ENCODE measurements at regions not wholly inside any gene's neighbourhood (a gene's known extent, or its start where the extent isn't known, plus 50 kb on each side); places are given as distances from the start of the nearest gene placed in this dataset.

DNA sequence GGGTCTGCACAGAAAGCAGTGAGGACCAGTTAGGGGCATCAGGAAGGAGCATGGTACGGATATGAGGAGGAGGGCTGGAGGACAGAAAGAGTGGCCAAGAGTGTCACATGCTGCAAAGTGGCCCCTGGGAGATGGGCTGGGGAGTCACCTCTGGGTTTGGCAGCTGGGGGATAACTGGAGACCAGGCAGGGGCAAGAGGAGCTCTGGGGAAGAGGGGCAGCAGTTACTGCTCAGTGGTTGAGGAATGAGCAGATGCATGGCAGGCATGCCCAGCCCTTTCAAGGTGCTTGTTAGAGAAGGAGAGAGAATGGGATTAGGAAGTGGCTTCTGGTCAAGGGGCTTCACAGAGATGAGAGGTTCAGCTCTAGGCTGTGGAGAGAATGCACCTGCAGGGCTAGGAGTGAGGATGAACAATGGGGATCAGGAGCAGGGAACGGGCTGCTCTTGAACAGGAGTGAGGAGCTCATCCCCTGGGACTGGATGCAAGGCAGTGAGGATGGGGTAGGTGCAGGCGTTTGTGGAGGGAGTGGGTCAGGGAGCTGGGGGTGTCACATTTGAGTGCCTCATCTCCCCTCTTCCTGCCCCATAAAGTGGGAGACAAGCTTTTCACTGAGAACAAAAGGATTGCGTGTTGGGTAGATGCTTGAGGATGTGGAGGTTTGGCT is 127.5 kb downstream of the PAPOLA start:
- TF ChIP-seq, protein P1, sequence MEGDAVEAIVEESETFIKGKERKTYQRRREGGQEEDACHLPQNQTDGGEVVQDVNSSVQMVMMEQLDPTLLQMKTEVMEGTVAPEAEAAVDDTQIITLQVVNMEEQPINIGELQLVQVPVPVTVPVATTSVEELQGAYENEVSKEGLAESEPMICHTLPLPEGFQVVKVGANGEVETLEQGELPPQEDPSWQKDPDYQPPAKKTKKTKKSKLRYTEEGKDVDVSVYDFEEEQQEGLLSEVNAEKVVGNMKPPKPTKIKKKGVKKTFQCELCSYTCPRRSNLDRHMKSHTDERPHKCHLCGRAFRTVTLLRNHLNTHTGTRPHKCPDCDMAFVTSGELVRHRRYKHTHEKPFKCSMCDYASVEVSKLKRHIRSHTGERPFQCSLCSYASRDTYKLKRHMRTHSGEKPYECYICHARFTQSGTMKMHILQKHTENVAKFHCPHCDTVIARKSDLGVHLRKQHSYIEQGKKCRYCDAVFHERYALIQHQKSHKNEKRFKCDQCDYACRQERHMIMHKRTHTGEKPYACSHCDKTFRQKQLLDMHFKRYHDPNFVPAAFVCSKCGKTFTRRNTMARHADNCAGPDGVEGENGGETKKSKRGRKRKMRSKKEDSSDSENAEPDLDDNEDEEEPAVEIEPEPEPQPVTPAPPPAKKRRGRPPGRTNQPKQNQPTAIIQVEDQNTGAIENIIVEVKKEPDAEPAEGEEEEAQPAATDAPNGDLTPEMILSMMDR (IDR thresholded peaks at IDR 0.05), result no peak
- Histone ChIP-seq H3K36me3 (no peaks in the 10 kb centered on the region), H3K4me1 (no peaks in the 10 kb centered on the region), H3K9me3 (no peaks in the 10 kb centered on the region), H3K27ac (no peak overlapping the region), H3K27me3 (no peaks in the 10 kb centered on the region), H3K4me3 (no peak overlapping the region)
- intact Hi-C loops (cut with DNase I), result no loop called here
- no peak for DNase-seq (ENCODE audit: low spot score in 2 of 2)

DNA sequence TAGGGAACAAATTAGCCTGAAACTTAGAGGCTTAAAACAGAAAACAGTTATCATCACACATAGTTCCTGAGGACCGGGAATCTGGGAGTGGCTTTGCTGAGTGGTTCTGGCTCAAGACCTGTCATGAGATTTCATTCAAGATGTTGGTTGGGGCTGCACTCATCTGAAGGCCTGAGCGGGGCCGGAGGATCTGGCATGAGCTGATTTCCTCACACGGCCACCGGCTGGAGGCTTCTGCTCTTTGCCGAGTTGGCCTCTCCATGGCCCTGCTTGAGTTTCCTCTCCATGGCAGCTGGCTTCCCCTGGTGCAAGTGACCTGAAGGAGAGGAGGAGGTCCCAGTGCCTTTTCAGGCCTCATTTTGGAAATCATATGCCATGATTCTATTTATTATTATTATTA is 128.1 kb downstream of the PAPOLA start:
- no peak overlapping the region for H3K27ac ChIP-seq
- intact Hi-C loops (cut with DNase I), result no loop called here
- no peaks in the 10 kb centered on the region for H3K9me3 ChIP-seq
- no peaks in the 10 kb centered on the region for H3K4me1 ChIP-seq
- no peaks in the 10 kb centered on the region for H3K27me3 ChIP-seq
- H3K4me3 ChIP-seq, result no peak overlapping the region
- TF ChIP-seq, protein P1 (IDR thresholded peaks at IDR 0.05), result no peak
- no peak for DNase-seq (ENCODE audit: low spot score in 2 of 2)
- H3K36me3 ChIP-seq, result no peaks in the 10 kb centered on the region

DNA sequence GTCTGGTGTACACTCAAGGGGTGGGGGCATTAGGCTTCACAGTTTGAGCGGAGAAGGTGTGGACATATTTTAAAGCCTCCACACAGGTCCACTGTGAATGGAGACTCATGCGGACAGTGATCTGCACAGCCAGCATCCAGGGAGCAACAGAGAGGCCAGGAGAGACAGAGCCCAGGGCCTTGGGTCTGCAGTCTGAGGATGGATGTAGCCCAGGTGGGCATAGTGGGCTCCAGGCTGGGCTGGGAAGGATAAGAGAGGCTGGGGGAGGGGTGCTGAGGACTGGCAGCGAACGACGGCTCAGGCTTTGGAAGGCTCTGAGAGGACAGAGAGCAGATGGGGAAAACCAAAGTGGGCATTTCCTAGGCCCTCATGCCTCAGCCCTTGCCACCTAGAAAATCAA is 128.8 kb downstream of the PAPOLA start:
- H3K4me3 ChIP-seq, result no peak overlapping the region
- H3K36me3 ChIP-seq, result no peaks in the 10 kb centered on the region
- DNase-seq (ENCODE audit: low spot score in 2 of 2), result no peak
- no peak overlapping the region for H3K27ac ChIP-seq
- H3K9me3 ChIP-seq, result no peaks in the 10 kb centered on the region
- no peaks in the 10 kb centered on the region for H3K4me1 ChIP-seq
- H3K27me3 ChIP-seq, result no peaks in the 10 kb centered on the region
- TF ChIP-seq, protein P1 (IDR thresholded peaks at IDR 0.05), result no peak
- intact Hi-C loops (cut with DNase I), result no loop called here

DNA sequence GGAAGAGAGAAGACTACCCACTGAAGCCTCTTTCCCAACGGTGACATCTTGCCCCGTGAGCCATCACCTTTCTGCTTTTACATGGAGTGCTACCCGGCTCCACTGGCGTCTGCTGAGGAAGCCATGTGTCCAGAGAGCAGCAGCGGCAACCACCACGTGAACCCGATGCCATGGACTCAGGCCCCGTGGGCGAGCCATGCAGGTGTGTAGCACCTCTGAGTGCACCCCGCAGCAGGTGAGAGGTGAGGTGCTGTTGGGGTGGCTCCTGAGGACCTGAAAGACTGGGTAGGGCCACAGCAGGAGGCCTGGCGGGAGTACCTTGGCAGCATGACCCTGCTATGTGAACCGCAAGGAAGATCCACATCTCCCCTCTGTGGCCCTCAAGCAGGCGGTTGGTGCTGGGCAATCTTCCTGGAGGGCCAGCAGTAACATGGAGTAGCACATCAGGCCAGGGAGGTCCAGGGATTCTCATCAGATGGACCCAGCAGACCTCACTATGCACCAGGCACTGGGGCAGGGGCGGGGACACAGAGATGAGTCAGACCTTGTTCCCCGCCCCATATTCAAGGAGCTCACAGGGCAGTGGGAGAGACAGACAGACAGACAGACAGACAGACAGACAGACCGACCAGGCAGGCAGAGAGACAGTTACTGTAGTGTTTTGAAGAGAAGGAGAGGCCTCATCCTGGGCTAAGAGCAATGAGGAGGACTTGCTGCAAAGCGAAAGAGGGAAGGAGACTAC is 129.6 kb downstream of the PAPOLA start:
- DNase-seq (ENCODE audit: low spot score in 2 of 2), result no peak
- TF ChIP-seq, protein P1 (IDR thresholded peaks at IDR 0.05), result no peak
- Histone ChIP-seq H3K4me3 (no peak overlapping the region), H3K27ac (no peak overlapping the region), H3K36me3 (no peaks in the 10 kb centered on the region), H3K27me3 (no peaks in the 10 kb centered on the region), H3K4me1 (no peaks in the 10 kb centered on the region), H3K9me3 (no peaks in the 10 kb centered on the region)
- intact Hi-C loops (cut with DNase I), result no loop called here

DNA sequence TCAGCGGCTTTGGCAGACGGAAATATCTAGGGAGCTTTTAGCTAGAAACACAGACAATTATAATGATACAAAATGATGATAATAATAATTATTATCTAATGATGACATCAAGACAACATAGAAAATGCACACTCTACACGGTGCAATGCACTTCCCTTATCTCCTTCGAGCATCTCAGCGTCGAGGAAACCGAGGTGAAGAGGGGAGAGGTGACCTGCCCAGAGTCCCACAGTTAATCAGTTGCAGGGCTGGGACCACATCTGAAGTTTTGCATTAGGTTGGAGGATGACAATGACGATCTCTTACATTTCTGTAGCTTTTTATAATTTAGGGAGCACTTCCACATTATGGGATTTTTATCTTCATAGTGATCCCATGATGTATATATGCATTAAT is 130.2 kb downstream of the PAPOLA start:
- Histone ChIP-seq H3K36me3 (no peaks in the 10 kb centered on the region), H3K4me3 (no peak overlapping the region), H3K9me3 (no peaks in the 10 kb centered on the region), H3K27me3 (no peaks in the 10 kb centered on the region), H3K4me1 (no peaks in the 10 kb centered on the region), H3K27ac (no peak overlapping the region)
- DNase-seq (ENCODE audit: low spot score in 2 of 2), result no peak
- TF ChIP-seq, protein P1 (IDR thresholded peaks at IDR 0.05), result no peak
- intact Hi-C loops (cut with DNase I), result no loop called here

All from ascending aorta (tissue), 2 donors.